OCI-LY7 (cell line): ENCODE measurements at regions not wholly inside any gene's neighbourhood (a gene's known extent, or its start where the extent isn't known, plus 50 kb on each side); places are given as distances from the start of the nearest gene placed in this dataset.
"Not testable (repeated sequence)": the region's sequence is repeated elsewhere in the genome, so short reads cannot be mapped to it uniquely, and the experiment has no call there.

Experiments used
- BruUV-seq: library from RNA; stranded (reverse); fragments of 400-500 nt; replicated peaks from 2 replicates; lab custom pipeline; 2021; lab: Mats Ljungman, UMichigan
- CTCF ChIA-PET: fragments of 300-600 bp; sonication (Branson Sonifier 250); formaldehyde crosslinking; loops from one replicate; lab custom pipeline; 2022; ENCODE audit warnings: antibody characterized with exemption; ENCODE audit not compliant: unreplicated experiment; lab: Charles Lee
- POLR2A ChIA-PET: fragments of 300-600 bp; sonication (Branson Sonifier 250); formaldehyde crosslinking; loops from one replicate; lab custom pipeline; 2022; ENCODE audit warnings: antibody characterized with exemption; lab: Charles Lee
- DNase-seq: peaks from one replicate; pipeline ENCODE4 v3.0.0-alpha.2; 2015; ENCODE audit warnings: low spot score
- H2AFZ ChIP-seq: fragments of 200-600 bp; sonication (generic), shearing (Covaris generic); 2 replicates; pipeline ENCODE4 v1.6.1; 2014; ENCODE audit warnings: mild to moderate bottlenecking, antibody characterized with exemption, low read length, moderate library complexity
- H3K27ac ChIP-seq: fragments of 200-600 bp; sonication (generic); 2 replicates; pipeline ENCODE4 v1.5.1; 2014; ENCODE audit warnings: mixed run types, low read depth, mild to moderate bottlenecking, moderate library complexity, low read length, inconsistent platforms; ENCODE audit not compliant: poor library complexity, severe bottlenecking
- H3K36me3 ChIP-seq: fragments of 200-600 bp; sonication (generic); 2 replicates; pipeline ENCODE4 v1.6.1; 2014; ENCODE audit warnings: mild to moderate bottlenecking, antibody characterized with exemption, low read length, moderate library complexity, mixed read lengths; ENCODE audit not compliant: insufficient read depth
- H3K4me1 ChIP-seq: fragments of 200-600 bp; sonication (generic); 2 replicates; pipeline ENCODE4 v1.5.1; 2014; ENCODE audit warnings: mild to moderate bottlenecking, low read length; ENCODE audit not compliant: insufficient read depth, poor library complexity, severe bottlenecking
- H3K4me2 ChIP-seq: fragments of 200-600 bp; sonication (generic); 2 replicates; pipeline ENCODE4 v1.6.1; 2014; ENCODE audit warnings: mild to moderate bottlenecking, low read length
- H3K4me3 ChIP-seq: fragments of 200-600 bp; sonication (generic); 2 replicates; pipeline ENCODE4 v1.5.1; 2014; ENCODE audit warnings: mild to moderate bottlenecking, low read depth, low read length; ENCODE audit not compliant: poor library complexity, severe bottlenecking
- H3K79me2 ChIP-seq: fragments of 200-600 bp; sonication (generic); 2 replicates; pipeline ENCODE4 v1.6.1; 2016; ENCODE audit warnings: low read depth, mild to moderate bottlenecking, low read length, moderate library complexity, mixed read lengths; ENCODE audit not compliant: insufficient read depth
- H3K9me2 ChIP-seq: fragments of 200-600 bp; sonication (generic); 2 replicates; pipeline ENCODE4 v1.6.1; 2016; ENCODE audit warnings: mild to moderate bottlenecking, low read length, mixed read lengths; ENCODE audit not compliant: insufficient read depth
- H3K9me3 ChIP-seq: fragments of 200-600 bp; sonication (generic); 2 replicates; pipeline ENCODE4 v1.6.1; 2014; ENCODE audit warnings: mild to moderate bottlenecking, mixed run types, low read length, mixed read lengths
- H4K20me1 ChIP-seq: fragments of 200-600 bp; sonication (generic); 2 replicates; pipeline ENCODE4 v1.6.1; 2014; ENCODE audit warnings: mild to moderate bottlenecking, antibody characterized with exemption, low read length, moderate library complexity, mixed read lengths; ENCODE audit not compliant: insufficient read depth
- EZH2phosphoT487 ChIP-seq: fragments of 200-600 bp; sonication (generic); IDR thresholded peaks from 2 replicates; pipeline ENCODE4 v1.6.1; 2018; ENCODE audit warnings: low read depth, borderline replicate concordance, mild to moderate bottlenecking, mixed run types, antibody characterized with exemption, low read length, moderate library complexity, mixed read lengths
- intact Hi-C: fragments of 100-400 bp; cut with micrococcal nuclease; formaldehyde crosslinking; loops from one replicate; pipeline ENCODE4 v1.10.0; 2022; ENCODE audit not compliant: unreplicated experiment
- TF ChIP-seq, protein P1 (sequence below): fragments of 200-600 bp; sonication (generic); conservative IDR thresholded peaks from 2 replicates; pipeline ENCODE4 v1.5.1; 2014; ENCODE audit warnings: mild to moderate bottlenecking, antibody characterized with exemption, low read length, moderate library complexity, mixed read lengths

DNA sequence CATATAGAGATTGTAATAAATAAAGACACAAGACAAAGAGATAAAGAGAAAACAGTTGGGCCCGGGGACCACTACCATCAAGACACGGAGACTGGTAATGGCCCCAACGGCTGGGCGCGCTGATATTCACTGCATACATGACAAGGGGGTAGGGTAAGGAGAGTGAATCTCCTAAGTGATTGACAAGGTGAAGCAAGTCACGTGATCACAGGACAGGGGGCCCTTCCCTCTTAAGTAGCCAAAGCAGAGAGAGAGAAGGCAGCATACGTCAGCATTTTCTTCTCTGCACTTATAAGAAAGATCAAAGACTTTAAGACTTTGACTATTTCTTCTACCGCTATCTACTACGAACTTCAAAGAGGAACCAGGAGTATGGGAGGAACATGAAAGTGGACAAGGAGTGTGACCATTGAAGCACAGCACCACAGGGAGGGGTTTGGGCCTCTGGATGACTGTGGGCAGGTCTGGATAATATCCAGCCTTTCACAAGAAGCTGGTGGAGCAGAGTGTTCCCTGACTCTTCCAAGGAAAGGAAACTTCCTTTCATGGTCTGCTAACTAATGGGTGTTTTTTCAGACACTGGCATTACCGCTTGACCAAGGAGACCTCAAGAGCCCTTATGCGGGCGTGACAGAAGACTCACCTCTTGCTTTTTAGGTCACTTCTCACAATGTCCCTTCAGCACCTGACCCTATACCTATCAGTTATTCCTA lies 75.6 kb downstream of the MRPL39 start:
- H3K27ac ChIP-seq, POLR2A ChIA-PET, H3K9me3 ChIP-seq, H2AFZ ChIP-seq, DNase-seq, BruUV-seq, H3K4me3 ChIP-seq, H3K4me1 ChIP-seq, H3K79me2 ChIP-seq, H3K36me3 ChIP-seq, H3K4me2 ChIP-seq, H4K20me1 ChIP-seq, H3K9me2 ChIP-seq, intact Hi-C loops, CTCF ChIA-PET: not testable (repeated sequence)

DNA sequence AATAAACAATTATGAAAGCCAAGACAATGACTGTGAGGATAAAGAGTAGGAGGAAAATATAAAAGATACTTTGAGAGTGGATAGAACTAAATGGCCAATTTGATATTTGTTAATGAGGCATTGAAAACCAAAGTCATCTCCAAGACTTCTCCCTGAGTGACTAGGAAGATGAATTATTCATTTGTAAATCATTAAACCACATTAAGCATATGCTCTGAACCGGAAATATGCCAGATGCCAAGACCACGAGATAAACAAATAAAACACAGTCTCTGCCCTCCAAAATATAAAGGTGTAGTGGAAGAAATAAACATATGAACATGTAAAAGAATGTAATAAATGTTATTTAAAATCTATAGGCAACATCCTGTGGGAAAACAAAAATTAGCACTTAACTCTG lies 78.8 kb downstream of the MRPL39 start:
- no peaks in the 10 kb centered on the region for H3K9me2 ChIP-seq
- no peaks in the 10 kb centered on the region for H4K20me1 ChIP-seq
- H3K36me3 ChIP-seq, result no peaks in the 10 kb centered on the region
- ChIA-PET CTCF (no interaction called here), POLR2A (no interaction called here)
- BruUV-seq, result no TSS peak
- H3K27ac ChIP-seq, result no peak overlapping the region
- intact Hi-C loops, result no loop called here
- no peaks in the 10 kb centered on the region for H3K4me1 ChIP-seq
- DNase-seq, result no peak
- H3K9me3 ChIP-seq, result no peaks in the 10 kb centered on the region
- H2AFZ ChIP-seq, result no peak overlapping the region
- H3K4me3 ChIP-seq, result no peak overlapping the region
- H3K4me2 ChIP-seq, result no peak overlapping the region
- TF ChIP-seq, protein P1, sequence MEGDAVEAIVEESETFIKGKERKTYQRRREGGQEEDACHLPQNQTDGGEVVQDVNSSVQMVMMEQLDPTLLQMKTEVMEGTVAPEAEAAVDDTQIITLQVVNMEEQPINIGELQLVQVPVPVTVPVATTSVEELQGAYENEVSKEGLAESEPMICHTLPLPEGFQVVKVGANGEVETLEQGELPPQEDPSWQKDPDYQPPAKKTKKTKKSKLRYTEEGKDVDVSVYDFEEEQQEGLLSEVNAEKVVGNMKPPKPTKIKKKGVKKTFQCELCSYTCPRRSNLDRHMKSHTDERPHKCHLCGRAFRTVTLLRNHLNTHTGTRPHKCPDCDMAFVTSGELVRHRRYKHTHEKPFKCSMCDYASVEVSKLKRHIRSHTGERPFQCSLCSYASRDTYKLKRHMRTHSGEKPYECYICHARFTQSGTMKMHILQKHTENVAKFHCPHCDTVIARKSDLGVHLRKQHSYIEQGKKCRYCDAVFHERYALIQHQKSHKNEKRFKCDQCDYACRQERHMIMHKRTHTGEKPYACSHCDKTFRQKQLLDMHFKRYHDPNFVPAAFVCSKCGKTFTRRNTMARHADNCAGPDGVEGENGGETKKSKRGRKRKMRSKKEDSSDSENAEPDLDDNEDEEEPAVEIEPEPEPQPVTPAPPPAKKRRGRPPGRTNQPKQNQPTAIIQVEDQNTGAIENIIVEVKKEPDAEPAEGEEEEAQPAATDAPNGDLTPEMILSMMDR, result no peak
- no peak for TF ChIP-seq EZH2phosphoT487
- no peaks in the 10 kb centered on the region for H3K79me2 ChIP-seq

DNA sequence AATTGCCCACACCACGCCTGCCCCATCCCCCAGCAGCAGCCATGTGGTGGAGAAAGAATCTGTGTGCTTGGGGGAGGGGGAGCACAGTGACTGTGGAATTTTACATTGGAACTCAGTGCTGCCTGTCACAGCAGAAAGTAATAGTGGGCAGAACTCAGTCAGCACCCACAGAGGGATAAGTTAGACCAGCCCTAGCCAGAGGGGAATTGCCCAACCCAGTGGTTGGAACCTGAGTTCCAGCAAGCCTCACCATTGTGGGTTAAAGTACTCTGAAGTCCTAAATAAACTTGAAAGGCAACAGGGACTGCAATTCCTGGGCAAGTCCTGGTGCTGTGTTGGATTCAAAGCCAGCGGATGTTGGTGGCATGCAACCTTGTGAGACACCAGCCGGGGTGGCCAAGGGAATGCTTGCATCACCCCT lies 88.8 kb downstream of the MRPL39 start:
- no peak overlapping the region for H3K4me3 ChIP-seq
- ChIA-PET POLR2A (no interaction called here), CTCF (no interaction called here)
- no peaks in the 10 kb centered on the region for H3K9me2 ChIP-seq
- intact Hi-C loops, result no loop called here
- no TSS peak for BruUV-seq
- H3K4me2 ChIP-seq, result no peak overlapping the region
- no peak overlapping the region for H2AFZ ChIP-seq
- H3K9me3 ChIP-seq, result no peaks in the 10 kb centered on the region
- H3K79me2 ChIP-seq, result no peaks in the 10 kb centered on the region
- H3K27ac ChIP-seq, result no peak overlapping the region
- no peaks in the 10 kb centered on the region for H3K4me1 ChIP-seq
- H4K20me1 ChIP-seq, result no peaks in the 10 kb centered on the region
- no peaks in the 10 kb centered on the region for H3K36me3 ChIP-seq
- TF ChIP-seq EZH2phosphoT487, result no peak
- TF ChIP-seq, protein P1, result no peak
- no peak for DNase-seq
